Renal cortex interstitium (tissue), 11 donors: ENCODE measurements at regions not wholly inside any gene's neighbourhood (a gene's known extent, or its start where the extent isn't known, plus 50 kb on each side); places are given as distances from the start of the nearest gene placed in this dataset.
"Not testable (repeated sequence)": the region's sequence is repeated elsewhere in the genome, so short reads cannot be mapped to it uniquely, and the experiment has no call there.

Experiments used
- DNase-seq, 11 donors: peaks; one replicate each; pipeline ENCODE4 v3.0.0-alpha.2; 2013; ENCODE audit warnings: low read depth in 9 of 11, low spot score in 4 of 11; ENCODE audit errors: extremely low read depth in 1 of 11

DNA sequence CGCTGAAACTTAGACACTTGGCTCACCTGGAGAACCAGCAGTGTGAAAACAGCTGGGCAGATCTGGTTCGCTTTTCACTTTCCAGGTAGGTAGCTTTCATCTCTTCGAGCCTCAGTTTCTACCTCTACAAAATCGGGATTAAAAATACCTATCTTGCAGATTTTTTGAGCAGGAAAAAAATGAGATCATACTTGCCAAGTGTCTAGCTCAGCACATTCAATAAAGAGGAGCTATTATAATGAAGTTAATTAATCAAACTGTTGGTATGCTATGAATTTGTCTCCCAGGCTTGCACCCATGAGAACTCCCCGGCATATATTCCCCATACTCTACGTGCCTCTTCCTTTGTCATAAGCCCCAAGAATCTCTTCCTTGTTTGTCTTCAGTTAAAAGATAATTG is 158.6 kb upstream of the LDB2 start:
- no peak for DNase-seq

DNA sequence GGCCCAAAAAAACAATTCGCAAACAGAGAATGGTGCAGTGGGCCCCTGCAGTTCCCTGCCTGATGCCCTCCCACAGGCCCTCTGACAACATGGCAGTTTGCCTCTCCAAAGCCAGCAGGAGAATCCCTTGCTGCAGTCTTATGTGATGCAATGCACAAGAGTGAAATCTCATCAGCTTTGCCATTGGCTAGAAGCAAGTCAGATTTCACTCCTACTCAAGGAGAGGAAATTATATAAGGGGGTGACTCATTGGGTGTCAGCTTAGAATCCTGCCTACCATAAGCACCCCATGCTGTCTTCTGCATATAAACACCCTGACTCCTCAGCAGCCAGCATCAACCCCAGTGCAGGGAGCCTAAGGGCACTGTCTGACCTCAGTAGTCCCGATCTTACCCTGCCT is 157.3 kb upstream of the LDB2 start:
- DNase-seq: no peak

DNA sequence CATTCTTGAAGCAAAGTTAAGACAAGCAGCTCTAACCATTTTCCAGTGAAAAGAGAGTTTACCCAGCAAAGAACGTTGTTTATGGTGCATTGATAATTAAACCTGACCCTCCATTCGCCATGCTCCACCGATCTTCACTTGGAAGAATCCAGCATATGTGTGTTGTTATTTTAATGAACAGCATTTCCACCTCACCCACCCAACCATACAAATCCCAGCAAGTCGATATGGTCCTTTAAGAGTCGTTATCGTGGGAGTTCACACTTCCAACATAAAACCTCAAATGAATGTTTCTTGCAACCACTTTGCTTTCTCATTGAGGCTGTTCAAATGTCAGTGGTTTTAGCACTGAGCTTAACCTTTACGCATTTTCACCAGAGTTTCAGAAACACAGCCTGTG is 147.4 kb upstream of the LDB2 start:
- peak in 1 of 11 donors; percentile 41 for DNase-seq

DNA sequence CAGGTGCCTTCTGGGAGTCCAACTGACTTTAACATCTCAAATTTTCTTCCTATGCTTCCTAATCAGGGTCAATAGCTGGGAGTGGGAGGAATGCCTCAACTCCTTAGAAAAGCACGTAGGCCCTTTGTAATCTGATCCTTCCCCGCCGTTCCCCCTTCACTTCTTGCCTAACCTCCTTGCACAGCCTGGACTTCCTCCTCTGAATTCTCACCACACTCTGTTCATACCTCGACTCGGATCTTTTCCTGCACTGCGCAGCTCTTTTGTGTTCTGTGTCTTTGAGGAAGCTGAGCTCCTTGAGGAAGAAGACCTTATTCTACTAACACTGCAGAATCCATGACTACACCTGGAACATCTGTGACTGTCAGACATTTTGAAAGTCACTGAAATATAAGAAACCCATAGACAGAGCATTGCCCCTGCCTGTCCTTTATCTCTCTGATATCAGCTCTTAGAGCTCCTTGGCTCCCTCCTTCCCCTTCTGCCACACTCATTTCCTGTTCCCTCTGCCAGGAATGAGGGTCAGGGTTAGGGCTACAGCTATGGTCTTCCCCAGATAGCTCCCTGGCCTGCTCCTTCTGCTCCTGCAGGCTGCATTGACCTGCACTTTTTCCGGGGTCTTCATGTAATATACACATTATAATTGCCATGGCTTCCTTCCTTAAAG is 140.2 kb upstream of the LDB2 start:
- DNase-seq: no peak

DNA sequence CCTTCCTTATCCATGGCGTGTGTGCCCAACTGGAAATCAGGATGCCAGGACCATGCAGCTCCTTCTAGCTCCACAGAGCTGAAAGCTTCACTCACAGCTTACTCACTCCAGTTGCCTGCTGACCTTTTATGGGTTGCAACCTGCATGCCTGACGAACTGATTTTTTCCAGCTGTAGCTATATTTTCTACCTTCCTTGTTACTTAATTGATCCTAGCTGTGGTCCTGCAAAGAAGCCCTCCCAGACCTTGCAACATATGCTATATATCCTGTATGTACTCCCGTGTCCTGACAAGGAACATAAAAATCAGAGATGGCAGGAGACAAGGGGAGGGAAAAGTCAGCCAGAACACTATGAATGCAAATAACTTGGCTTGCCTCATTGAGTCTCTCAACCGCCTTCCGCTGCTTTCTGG is 135.3 kb upstream of the LDB2 start:
- DNase-seq: peak in 10 of 11 donors; percentile 40 to 73 (median 58)

DNA sequence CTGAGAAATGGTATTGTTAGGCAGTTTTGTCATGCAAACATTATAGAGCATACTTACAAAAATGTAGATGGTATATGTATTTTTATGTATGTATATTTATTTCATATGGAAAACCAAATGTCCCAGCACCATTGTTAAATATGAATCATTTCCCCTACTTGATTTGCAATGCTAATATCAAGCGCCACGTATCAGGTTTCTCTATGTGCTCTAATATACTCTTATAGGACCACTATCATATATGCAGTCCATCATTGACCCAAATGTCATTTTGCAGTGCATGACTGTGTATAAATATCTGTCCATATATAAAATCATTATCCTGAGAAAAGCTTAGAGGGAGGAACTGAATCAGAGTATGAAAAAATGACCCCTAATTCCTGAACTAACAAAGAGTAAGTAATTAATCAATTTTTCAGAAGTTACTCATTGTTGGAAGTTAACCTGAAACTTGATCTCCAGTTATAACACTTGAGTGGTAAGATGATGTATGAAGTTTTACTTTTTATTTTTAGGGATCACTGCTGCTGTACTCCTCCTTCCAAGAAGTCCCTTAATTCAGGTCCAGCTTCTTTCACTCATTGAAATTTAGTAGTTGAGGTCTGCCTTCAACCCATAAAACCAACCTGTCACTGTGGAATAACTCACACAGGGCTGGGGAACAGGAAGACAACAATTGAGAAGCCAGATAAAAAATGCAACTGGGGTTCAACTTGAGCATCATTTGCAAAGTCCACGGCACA is 134.8 kb upstream of the LDB2 start:
- DNase-seq: peak in 9 of 11 donors; percentile 39 to 72 (median 62)

DNA sequence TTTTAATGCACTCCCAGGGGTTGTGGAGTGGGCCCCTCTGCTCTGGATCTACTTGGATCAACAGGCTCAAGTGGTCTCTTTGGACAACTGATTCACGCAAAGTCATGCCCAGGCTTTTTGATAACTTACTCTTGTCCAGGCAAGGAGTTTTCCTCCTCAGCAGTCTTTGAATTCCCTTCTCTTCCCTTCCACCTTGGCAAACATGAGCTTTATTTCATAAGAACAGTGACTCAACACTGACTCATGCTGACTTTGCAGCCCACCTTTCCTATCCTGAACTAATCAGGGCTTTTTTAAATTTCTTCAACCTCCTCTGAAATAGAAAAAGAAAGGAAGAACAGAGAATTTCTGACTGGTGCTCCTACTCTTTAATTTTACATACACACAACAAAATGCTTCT is 132.1 kb upstream of the LDB2 start:
- DNase-seq: no peak

DNA sequence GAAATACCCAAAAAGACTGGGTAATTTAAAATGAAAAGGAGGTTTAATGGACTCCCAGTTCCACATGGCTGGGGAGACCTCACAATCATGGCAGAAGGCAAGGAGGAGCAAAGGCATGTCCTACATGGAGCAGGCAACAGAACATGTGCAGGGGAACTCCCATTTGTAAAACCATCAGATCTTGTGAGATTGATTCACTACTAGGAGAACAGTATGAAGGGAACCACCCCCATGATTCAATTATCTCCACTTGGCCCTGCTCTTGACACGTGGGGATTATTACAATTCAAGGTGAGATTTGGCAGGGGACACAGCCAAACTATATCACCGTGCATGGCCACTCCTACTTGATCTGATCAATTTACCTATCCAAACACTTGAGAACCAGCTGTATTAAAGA is 131.5 kb upstream of the LDB2 start:
- no peak for DNase-seq

DNA sequence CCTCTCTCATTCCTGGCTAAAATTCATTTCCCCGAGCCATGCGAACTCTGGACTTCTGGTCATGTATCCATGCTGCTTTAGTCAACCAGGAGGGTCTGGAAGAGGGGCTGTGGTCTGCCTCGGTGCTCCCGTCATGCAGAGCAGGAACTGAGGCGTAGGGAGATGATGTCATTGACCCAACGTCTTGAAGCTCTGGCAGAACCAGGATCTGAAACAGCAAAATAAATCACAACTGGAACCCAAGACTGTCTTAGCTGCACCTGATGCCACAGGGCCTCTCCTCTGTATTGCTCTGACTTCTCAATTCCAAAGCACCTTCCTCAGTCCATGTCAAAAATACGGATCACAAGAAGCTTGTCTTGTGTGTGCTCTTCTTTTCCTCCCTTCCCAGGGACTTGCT is 131.0 kb upstream of the LDB2 start:
- DNase-seq: no peak

DNA sequence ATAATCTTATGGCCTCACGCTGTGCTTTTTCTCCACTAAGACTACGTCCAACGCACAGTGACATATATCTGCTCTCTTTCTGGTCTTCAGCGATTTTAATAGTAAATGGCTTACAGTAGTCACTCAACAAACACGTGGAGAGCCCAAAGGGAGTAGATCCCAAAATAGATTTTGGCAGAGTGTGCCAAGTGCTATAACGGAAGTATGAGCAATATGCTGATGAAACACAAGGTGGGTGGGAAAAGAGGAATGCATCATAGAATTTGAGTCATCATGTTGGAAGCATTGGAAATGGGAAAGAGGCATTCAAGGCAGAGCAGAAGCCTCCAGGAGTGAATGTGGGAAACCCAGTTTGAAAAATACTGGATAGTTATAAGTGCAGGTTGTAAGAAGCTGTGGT is 129.1 kb upstream of the LDB2 start:
- DNase-seq: no peak

DNA sequence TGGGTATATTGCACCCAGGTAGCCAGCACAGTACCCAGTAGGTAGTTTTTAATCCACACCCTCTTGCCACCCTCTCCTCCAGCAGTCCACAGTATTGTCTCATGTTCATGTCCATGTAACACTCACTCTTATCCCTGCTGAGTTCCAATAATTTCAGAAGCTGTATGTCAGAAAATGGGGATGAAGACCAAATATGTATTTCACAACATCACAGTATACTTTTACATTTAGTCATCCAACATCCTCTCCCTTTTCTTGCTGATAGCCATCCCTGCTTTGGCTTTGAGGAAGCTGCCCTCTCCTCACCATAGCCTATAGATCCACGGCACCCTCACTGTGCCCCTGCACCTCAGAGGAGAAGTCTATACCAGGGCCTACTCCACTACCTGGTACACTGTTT is 126.0 kb upstream of the LDB2 start:
- no peak for DNase-seq

DNA sequence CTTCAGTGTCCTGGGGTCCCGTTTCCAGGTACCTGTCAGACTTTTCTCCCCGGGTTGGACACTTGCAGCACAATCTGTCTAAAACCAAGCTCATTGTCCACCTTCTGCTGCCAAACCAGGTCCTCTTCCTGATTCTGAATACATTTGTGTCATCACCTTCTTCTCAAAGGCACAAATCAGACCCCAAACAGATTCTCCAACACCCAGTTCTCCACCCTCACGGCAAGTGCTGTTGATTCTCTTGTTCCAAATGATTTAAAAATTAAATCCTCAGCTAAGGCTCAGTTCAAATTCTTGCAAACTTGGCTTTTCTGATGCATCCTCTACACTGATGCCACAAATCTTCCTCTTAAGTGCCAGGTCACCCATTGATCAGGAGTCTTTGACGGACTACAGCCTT is 122.5 kb upstream of the LDB2 start:
- DNase-seq: no peak

DNA sequence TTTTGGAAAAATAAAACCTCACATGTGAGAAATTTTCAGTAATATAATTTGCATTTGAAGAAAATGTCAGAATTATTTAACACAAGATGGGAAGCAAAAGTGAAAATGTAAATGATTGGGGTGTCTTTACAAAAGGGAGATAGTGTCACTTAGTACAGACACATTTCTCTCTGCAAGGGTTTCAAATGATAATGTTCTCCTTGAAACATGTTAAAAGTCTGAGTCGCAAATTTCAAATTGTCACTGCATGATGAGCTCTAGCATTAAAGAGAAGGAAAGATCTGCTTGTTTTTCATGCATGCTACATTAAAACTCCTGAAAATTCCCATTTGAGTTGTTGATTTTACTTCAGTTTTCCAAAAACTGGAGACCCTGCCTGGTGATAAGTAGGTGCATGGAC is 122.0 kb upstream of the LDB2 start:
- no peak for DNase-seq

DNA sequence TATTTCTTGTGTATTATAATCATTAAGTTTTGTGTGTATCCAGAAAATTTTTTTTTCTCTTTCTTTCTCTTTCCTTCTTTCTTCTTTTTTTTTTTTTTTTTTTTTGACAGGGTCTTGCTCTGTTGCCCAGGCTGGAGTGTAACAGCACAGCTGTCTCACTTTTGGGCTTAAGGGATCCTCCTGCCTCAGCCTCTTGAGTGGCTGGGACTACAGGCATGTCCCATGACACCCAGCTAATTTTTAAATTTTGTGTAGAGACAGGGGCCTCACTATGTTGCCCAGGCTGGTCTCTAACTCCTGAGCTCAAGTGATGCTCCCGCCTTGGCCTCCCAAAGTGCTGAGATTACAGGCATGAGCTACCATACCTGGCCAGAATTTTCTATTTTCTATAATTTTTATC is 120.2 kb upstream of the LDB2 start:
- not testable (repeated sequence) for DNase-seq

DNA sequence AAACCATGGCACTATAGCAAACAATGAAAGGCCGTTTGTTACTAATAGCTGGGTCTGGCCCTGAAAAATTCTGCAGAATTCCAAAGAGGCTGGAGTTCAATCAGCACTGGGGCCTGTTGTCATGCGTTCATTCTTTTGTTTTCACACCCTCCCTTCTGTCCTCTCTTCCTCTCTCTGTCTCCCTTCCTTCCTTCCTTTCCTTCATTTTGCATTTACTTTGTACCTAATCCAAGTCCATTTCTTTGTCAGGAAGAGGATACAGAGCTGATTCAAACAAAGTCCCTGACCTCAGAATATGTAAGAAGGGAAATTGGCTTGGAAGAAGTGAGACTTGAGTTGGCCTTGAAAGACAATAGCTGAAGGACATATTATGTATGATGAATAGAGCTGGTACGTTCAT is 119.6 kb upstream of the LDB2 start:
- no peak for DNase-seq

DNA sequence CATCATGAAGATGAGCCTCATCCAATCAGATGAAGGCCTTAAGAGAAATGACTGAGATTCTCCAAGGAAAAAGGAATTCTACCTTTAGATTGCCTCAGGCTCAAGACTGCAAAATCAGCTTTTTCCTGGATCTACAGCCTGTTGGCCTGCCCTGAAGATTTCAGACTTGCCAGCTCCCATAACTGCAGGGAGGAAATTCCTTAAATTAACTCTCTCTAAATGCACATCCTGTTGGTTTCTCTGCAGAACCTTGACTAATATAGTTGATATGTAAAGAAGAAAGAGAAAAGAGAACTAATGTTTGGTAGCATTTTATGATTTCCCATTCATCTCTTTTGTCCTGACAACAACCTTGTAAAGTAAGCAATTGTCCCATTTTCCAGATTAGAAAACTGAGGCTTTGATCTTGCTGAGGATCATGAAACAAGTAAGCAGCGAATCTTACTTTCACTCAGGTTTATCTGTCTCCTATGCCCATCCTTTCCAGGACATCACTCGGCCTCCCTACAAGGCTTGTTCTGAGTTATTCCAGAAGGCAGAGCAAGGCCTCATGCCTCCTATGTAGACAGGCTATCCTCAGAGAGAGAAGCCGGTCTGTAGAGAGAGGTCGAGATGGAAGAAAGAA is 115.0 kb upstream of the LDB2 start:
- no peak for DNase-seq

DNA sequence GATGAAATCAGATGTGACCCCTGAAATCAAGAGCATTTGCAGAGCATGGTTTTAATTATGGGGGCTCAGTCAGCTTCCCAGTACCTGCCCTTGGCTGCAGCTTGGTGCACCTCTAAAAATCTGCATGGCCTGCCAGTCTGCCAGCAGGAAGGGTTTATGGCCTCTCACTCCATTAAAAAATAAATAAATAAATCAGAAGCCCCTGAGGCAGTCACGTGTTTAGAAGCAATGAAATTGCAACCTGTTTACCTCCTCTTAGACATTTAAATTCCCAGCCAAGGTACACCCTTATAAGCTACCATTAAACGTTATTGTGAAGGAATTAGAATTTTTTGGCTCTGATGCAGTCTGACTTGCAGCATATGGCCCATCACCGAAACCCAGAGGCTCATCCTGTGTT is 114.0 kb upstream of the LDB2 start:
- DNase-seq: no peak

DNA sequence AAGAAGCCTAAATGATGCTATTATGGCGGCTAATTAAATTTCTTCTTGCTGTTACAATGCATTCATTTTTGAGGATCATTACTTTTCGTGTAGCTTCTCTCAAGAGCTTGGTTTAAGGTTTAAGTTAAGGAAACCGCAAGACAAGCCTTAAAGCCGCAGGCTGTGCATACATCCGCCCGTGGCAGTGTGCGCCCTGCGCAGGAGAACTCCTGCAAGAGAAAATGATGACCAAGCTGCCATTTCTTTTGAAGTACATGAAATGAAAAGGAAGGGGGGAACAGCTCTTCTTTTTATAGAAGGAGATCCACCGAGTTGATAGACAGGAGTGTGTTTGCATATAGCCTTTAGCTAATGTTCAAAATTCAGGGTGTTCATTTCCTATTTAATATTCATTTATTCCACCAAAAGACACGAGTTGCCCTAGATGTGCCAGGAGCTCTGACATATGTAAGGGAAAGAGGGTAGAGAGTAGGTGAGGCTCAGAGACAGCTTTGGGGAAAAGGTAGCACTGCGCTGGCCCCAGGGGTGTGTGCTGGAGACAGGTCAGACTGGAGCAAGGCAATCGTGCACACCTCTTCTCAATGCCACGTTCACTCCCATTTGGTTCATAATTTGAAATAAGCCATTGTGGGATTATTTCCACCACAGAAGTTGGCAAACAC is 112.1 kb upstream of the LDB2 start:
- DNase-seq: no peak

DNA sequence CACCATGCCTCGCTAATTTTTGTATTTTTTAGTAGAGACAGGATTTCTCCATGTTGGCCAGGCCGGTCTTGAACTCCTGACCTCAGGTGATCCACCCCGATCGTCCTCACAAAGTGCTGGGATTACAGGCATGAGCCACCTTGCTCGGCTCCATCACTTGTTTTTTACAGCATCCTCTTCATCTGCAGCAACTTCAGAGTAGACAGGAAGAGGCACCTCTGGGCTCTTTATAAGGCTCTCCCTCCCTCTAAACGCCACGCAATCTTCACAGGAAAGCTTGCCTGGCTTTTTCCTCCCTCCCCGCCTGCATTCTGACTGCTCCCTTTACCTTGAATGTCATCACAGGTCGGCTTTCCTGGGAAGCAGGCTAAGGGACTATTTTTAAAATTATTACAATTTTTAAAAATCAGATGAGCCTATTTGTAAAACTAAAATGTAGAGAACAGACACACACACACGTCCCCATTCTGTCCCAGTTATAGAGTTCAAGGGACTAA is 111.5 kb upstream of the LDB2 start:
- DNase-seq: no peak

DNA sequence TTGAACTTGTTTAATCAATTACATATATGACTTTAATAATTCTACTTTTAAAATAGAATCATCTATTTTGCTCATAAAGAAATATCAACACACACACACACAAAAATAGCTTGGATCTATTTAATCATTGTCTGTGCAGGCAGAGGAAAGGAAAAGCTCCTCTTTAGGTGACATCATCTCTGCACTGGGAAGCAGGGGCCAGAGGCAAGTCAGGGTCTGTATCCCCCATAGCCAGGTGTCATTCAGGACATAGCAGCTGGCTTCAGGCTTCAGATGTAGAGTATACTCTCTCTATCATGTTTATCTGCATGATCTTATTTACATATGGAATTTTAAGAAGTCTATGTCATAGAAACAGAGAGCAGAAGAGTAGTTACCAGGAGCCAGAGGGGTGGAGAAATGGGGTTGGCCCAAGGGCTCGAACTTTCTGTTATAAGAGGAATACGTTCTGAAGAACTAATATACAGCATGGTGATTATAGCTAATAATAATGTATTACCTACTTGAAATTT is 110.4 kb upstream of the LDB2 start:
- DNase-seq: no peak
